SK-N-SH treated with all-trans-retinoic acid at 6 μM for 48 hours (cell line): ENCODE measurements at regions not wholly inside any gene's neighbourhood (a gene's known extent, or its start where the extent isn't known, plus 50 kb on each side); places are given as distances from the start of the nearest gene placed in this dataset.

ENCODE experiments used
- ATAC-seq: fragments of 200-7000 bp; cut with Tn5 transposase; 3 replicates; pipeline ENCODE4 v1.9.1; 2020; ENCODE audit warnings: mild to moderate bottlenecking, moderate library complexity
- ARNTL ChIP-seq: fragments of 450-650 bp; formaldehyde crosslinking; IDR thresholded peaks from 2 replicates; pipeline ENCODE4 v1.5.0; 2020; ENCODE audit warnings: low read depth, mild to moderate bottlenecking, moderate library complexity, borderline replicate concordance
- BACH2 ChIP-seq: fragments of 250-450 bp; sonication (Bioruptor Pico); IDR thresholded peaks from 2 replicates; pipeline ENCODE4 v1.9.0; 2021; ENCODE audit warnings: mild to moderate bottlenecking, borderline replicate concordance
- CREB5 ChIP-seq: fragments of 250-450 bp; sonication (Bioruptor Pico); IDR thresholded peaks from 2 replicates; pipeline ENCODE4 v1.5.1; 2020; ENCODE audit warnings: low read depth, mild to moderate bottlenecking, moderate library complexity
- CSDC2 ChIP-seq: fragments of 250-450 bp; sonication (Bioruptor Pico); IDR thresholded peaks from 2 replicates; pipeline ENCODE4 v1.5.0; 2020; ENCODE audit warnings: mild to moderate bottlenecking, moderate library complexity
- ESRRG ChIP-seq: fragments of 250-450 bp; sonication (Bioruptor Pico); IDR thresholded peaks from 2 replicates; pipeline ENCODE4 v1.6.1; 2021; ENCODE audit warnings: mild to moderate bottlenecking
- GLIS3 ChIP-seq: fragments of 250-450 bp; sonication (Bioruptor Pico); IDR thresholded peaks from 2 replicates; pipeline ENCODE4 v1.5.0; 2020; ENCODE audit warnings: mild to moderate bottlenecking, moderate library complexity
- OSR1 ChIP-seq: fragments of 250-450 bp; sonication (Bioruptor Pico); IDR thresholded peaks from 2 replicates; pipeline ENCODE4 v1.8.0; 2022; ENCODE audit warnings: moderate library complexity, mild to moderate bottlenecking, inconsistent platforms
- POU6F1 ChIP-seq: fragments of 250-450 bp; sonication (Bioruptor Pico); IDR thresholded peaks from 2 replicates; pipeline ENCODE4 v1.8.0; 2021; ENCODE audit warnings: low read depth, mild to moderate bottlenecking, moderate library complexity, borderline replicate concordance
- PPARA ChIP-seq: fragments of 250-450 bp; sonication (Bioruptor Pico); IDR thresholded peaks from 2 replicates; pipeline ENCODE4 v1.5.0; 2020; ENCODE audit warnings: mild to moderate bottlenecking, borderline replicate concordance
- RARB ChIP-seq: fragments of 250-450 bp; sonication (Bioruptor Pico); IDR thresholded peaks from 2 replicates; pipeline ENCODE4 v1.8.0; 2021; ENCODE audit warnings: mild to moderate bottlenecking, moderate library complexity
- SNAI2 ChIP-seq: fragments of 250-450 bp; sonication (Bioruptor Pico); IDR thresholded peaks from 2 replicates; pipeline ENCODE4 v1.5.0; 2020; ENCODE audit warnings: mild to moderate bottlenecking, moderate library complexity
- TCF4 ChIP-seq: fragments of 250-450 bp; sonication (Bioruptor Pico); IDR thresholded peaks from 2 replicates; pipeline ENCODE4 v1.8.0; 2021; ENCODE audit warnings: mild to moderate bottlenecking, moderate library complexity, borderline replicate concordance
- TOX ChIP-seq: fragments of 250-450 bp; sonication (Bioruptor Pico); IDR thresholded peaks from 2 replicates; pipeline ENCODE4 v1.8.0; 2021; ENCODE audit warnings: mild to moderate bottlenecking, moderate library complexity, borderline replicate concordance
- TSHZ2 ChIP-seq: fragments of 250-450 bp; sonication (Bioruptor Pico); IDR thresholded peaks from 2 replicates; pipeline ENCODE4 v1.5.0; 2020; ENCODE audit warnings: mild to moderate bottlenecking, moderate library complexity
- ZC3H10 ChIP-seq: fragments of 250-450 bp; sonication (Bioruptor Pico); IDR thresholded peaks from 2 replicates; pipeline ENCODE4 v1.5.1; 2021; ENCODE audit warnings: mild to moderate bottlenecking, moderate library complexity
- ZFP3 ChIP-seq: fragments of 250-450 bp; sonication (Bioruptor Pico); IDR thresholded peaks from 2 replicates; pipeline ENCODE4 v1.5.0; 2020; ENCODE audit warnings: mild to moderate bottlenecking, moderate library complexity
- ZFP30 ChIP-seq: fragments of 450-650 bp; formaldehyde crosslinking; IDR thresholded peaks from 2 replicates; pipeline ENCODE4 v1.5.0; 2022; ENCODE audit warnings: mild to moderate bottlenecking, moderate library complexity
- ZNF565 ChIP-seq: fragments of 450-650 bp; formaldehyde crosslinking; conservative IDR thresholded peaks from 2 replicates; pipeline ENCODE4 v1.5.0; 2020; ENCODE audit warnings: low read depth, mild to moderate bottlenecking, moderate library complexity
- ZNF70 ChIP-seq: fragments of 450-650 bp; formaldehyde crosslinking; IDR thresholded peaks from 2 replicates; pipeline ENCODE4 v1.5.0; 2020; ENCODE audit warnings: mild to moderate bottlenecking, moderate library complexity
- ZNF8 ChIP-seq: fragments of 450-650 bp; formaldehyde crosslinking; IDR thresholded peaks from 2 replicates; pipeline ENCODE4 v1.5.0; 2020; ENCODE audit warnings: mild to moderate bottlenecking, moderate library complexity
- TF ChIP-seq, protein P1 (sequence below): fragments of 250-450 bp; sonication (Bioruptor Pico); IDR thresholded peaks from 2 replicates; pipeline ENCODE4 v1.5.1; 2021; ENCODE audit warnings: mild to moderate bottlenecking, moderate library complexity
- TF ChIP-seq, protein P2 (sequence below): fragments of 250-450 bp; sonication (Bioruptor Pico); IDR thresholded peaks from 2 replicates; pipeline ENCODE4 v1.8.0; 2020; ENCODE audit warnings: mild to moderate bottlenecking, moderate library complexity, borderline replicate concordance

GRCh38 chr4:79574741-79575451, 166.9 kb upstream of the GK2 start:
- TF ChIP-seq ESRRG (CRISPR knock-in tag) (no peak), TOX (no peak), OSR1 (CRISPR knock-in tag) (no peak), CSDC2 (CRISPR knock-in tag) (no peak), CREB5 (no peak), GLIS3 (CRISPR knock-in tag) (no peak), ZNF70 (no peak), ZC3H10 (CRISPR knock-in tag) (no peak), ARNTL (no peak), RARB (CRISPR knock-in tag) (no peak), SNAI2 (CRISPR knock-in tag) (no peak), PPARA (CRISPR knock-in tag) (no peak), BACH2 (no peak), ZNF8 (no peak)
- TF ChIP-seq, protein P1, sequence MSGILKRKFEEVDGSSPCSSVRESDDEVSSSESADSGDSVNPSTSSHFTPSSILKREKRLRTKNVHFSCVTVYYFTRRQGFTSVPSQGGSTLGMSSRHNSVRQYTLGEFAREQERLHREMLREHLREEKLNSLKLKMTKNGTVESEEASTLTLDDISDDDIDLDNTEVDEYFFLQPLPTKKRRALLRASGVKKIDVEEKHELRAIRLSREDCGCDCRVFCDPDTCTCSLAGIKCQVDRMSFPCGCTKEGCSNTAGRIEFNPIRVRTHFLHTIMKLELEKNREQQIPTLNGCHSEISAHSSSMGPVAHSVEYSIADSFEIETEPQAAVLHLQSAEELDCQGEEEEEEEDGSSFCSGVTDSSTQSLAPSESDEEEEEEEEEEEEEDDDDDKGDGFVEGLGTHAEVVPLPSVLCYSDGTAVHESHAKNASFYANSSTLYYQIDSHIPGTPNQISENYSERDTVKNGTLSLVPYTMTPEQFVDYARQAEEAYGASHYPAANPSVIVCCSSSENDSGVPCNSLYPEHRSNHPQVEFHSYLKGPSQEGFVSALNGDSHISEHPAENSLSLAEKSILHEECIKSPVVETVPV (CRISPR knock-in tag), result no peak
- TF ChIP-seq, protein P2, sequence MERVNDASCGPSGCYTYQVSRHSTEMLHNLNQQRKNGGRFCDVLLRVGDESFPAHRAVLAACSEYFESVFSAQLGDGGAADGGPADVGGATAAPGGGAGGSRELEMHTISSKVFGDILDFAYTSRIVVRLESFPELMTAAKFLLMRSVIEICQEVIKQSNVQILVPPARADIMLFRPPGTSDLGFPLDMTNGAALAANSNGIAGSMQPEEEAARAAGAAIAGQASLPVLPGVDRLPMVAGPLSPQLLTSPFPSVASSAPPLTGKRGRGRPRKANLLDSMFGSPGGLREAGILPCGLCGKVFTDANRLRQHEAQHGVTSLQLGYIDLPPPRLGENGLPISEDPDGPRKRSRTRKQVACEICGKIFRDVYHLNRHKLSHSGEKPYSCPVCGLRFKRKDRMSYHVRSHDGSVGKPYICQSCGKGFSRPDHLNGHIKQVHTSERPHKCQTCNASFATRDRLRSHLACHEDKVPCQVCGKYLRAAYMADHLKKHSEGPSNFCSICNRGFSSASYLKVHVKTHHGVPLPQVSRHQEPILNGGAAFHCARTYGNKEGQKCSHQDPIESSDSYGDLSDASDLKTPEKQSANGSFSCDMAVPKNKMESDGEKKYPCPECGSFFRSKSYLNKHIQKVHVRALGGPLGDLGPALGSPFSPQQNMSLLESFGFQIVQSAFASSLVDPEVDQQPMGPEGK (CRISPR knock-in tag), result no peak
- TF ChIP-seq, all 23 proteins: peak for 0
- ATAC-seq, result no peak

GRCh38 chr4:79563219-79563618, 155.2 kb upstream of the GK2 start:
- no peak for TF ChIP-seq ZNF565
- no peak for TF ChIP-seq CSDC2 (CRISPR knock-in tag)
- TF ChIP-seq, protein P2 (CRISPR knock-in tag), result no peak
- no peak for TF ChIP-seq GLIS3 (CRISPR knock-in tag)
- TF ChIP-seq TCF4, result no peak
- no peak for TF ChIP-seq TSHZ2 (CRISPR knock-in tag)
- no peak for TF ChIP-seq ZNF70
- TF ChIP-seq ZFP3 (CRISPR knock-in tag), result no peak
- no peak for TF ChIP-seq ARNTL
- TF ChIP-seq, protein P1 (CRISPR knock-in tag), result no peak
- TF ChIP-seq ZNF8, result no peak
- TF ChIP-seq PPARA (CRISPR knock-in tag), result no peak
- no peak for TF ChIP-seq POU6F1 (CRISPR knock-in tag)
- no peak for TF ChIP-seq ESRRG (CRISPR knock-in tag)
- no peak for TF ChIP-seq ZFP30 (CRISPR knock-in tag)
- no peak for TF ChIP-seq CREB5
- ATAC-seq, result no peak
